Sigmoid colon (tissue), 6 donors: ENCODE measurements at regions not wholly inside any gene's neighbourhood (a gene's known extent, or its start where the extent isn't known, plus 50 kb on each side); places are given as distances from the start of the nearest gene placed in this dataset.
"Not testable (repeated sequence)": the region's sequence is repeated elsewhere in the genome, so short reads cannot be mapped to it uniquely, and the experiment has no call there.

Experiments
- DNase-seq: peaks from one replicate; pipeline ENCODE4 v3.0.0-alpha.2; 2019
- H3K27ac ChIP-seq, 4 donors: fragments of 200-600 bp; sonication (generic); one replicate each; pipeline ENCODE4 v1.5.1; 2016 to 2019; ENCODE audit warnings: mild to moderate bottlenecking in 1 of 4
- H3K27me3 ChIP-seq, 3 donors: fragments of 200-600 bp; sonication (generic); one replicate each; pipeline ENCODE4 v1.5.1; 2019; ENCODE audit warnings: mild to moderate bottlenecking in 1 of 3
- H3K36me3 ChIP-seq, 4 donors: fragments of 200-600 bp; sonication (generic); one replicate each; pipeline ENCODE4 v1.5.1; 2016 to 2019
- H3K4me1 ChIP-seq, 4 donors: fragments of 200-600 bp; sonication (generic); one replicate each; pipeline ENCODE4 v1.5.1; 2017 to 2019
- H3K4me3 ChIP-seq, 4 donors: fragments of 200-600 bp; sonication (generic); one replicate each; pipeline ENCODE4 v1.5.1; 2017 to 2019; ENCODE audit warnings: mild to moderate bottlenecking in 2 of 4, moderate library complexity in 1 of 4
- H3K9me3 ChIP-seq, 4 donors: fragments of 200-600 bp in 3 of 4; sonication (generic) in 3 of 4; one replicate each; pipeline versions ENCODE4 v1.5.1 to v1.6.1; 2013 to 2019
- CTCF ChIP-seq, 4 experiments: fragments of 450-650 bp in 3 of 4; fragments of 200-600 bp in 1 of 4; IDR thresholded peaks; one replicate each; pipeline ENCODE4 v1.5.1; 2016 to 2019; ENCODE audit warnings: antibody characterized with exemption in 4 of 4, mild to moderate bottlenecking in 3 of 4, moderate library complexity in 2 of 4
- EP300 ChIP-seq, 4 donors: sonication (generic); formaldehyde crosslinking; IDR thresholded peaks; one replicate each; pipeline ENCODE4 v1.6.1; 2017; ENCODE audit warnings: antibody characterized with exemption in 4 of 4
- POLR2A ChIP-seq, 2 donors: fragments of 450-650 bp; IDR thresholded peaks; one replicate each; pipeline ENCODE4 v1.6.1; 2016; ENCODE audit warnings: antibody characterized with exemption in 2 of 2, mild to moderate bottlenecking in 2 of 2, moderate library complexity in 2 of 2
- POLR2AphosphoS5 ChIP-seq, 4 donors: sonication (generic); formaldehyde crosslinking; IDR thresholded peaks; one replicate each; pipeline ENCODE4 v1.6.1; 2017; ENCODE audit warnings: antibody characterized with exemption in 4 of 4
- WGBS, 2 donors: extraction: QIAGEN DNeasy Blood & Tissue Kit; methylation state at CpG; one replicate each; pipeline ENCODE4 v1.1.7; 2013; 5-methylcytosine and 5-hydroxymethylcytosine counted together
- intact Hi-C: fragments of 100-400 bp; cut with DNase I; formaldehyde crosslinking; loops from one replicate; pipeline ENCODE4 v1.15.1; 2023
- donor health status: healthy with polysubstance abuse.
- donor health status: healthy.

DNA sequence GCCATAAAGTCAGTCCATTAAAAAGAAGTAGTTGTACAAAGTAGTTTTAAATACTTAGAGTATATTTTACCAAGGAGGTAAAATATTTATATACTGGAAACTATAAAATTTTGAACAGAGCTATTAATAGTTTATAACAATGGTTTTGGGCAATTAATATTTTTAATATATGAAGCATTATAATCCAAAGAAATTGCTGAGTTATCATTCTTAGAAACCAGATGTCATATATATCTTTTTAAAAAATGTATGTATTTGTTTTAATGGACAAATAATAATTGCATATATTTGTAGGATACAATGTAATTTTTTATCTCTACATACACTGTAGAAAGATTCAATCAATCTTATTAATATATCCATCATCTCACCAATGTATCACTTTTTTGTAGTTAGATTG is 207.8 kb downstream of the CXXC4 start:
- TF ChIP-seq CTCF (IDR thresholded peaks at IDR 0.05) (no peak), POLR2AphosphoS5 (IDR thresholded peaks at IDR 0.05) (no peak), POLR2A (IDR thresholded peaks at IDR 0.05) (no peak), EP300 (IDR thresholded peaks at IDR 0.05) (no peak)
- intact Hi-C loops, result no loop called here
- no peaks in the 10 kb centered on the region for H3K9me3 ChIP-seq
- no peaks in the 10 kb centered on the region for H3K36me3 ChIP-seq
- no peak for DNase-seq
- H3K27me3 ChIP-seq, result no peaks in the 10 kb centered on the region
- H3K4me3 ChIP-seq, result no peak overlapping the region
- H3K4me1 ChIP-seq, result no peaks in the 10 kb centered on the region
- H3K27ac ChIP-seq, result no peak overlapping the region

DNA sequence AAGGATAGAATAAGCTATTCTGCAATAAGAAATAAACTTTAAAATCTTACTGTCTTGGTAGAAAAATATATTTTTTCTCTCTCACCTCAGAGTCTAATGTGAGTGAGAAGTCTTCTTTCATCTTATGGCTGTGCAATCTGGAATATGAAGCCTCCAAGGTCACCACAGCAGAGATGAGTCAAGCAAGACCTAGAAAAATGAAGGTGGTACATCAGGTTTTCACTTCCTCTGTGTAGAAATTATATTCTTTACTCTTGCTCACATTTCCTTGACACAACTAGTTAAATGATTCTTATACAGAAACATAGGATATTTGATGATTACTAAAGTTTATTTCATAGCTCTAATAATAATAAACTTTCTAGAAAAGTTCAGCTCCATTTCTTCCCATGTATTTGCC is 211.4 kb downstream of the CXXC4 start:
- TF ChIP-seq POLR2AphosphoS5 (IDR thresholded peaks at IDR 0.05), result no peak
- TF ChIP-seq CTCF (IDR thresholded peaks at IDR 0.05), result no peak
- TF ChIP-seq POLR2A (IDR thresholded peaks at IDR 0.05), result no peak
- no peak for TF ChIP-seq EP300 (IDR thresholded peaks at IDR 0.05)

GRCh38 chr4:104279744-104280143 is 214.9 kb downstream of the CXXC4 start:
- Histone ChIP-seq H3K27ac (no peak overlapping the region), H3K9me3 (no peaks in the 10 kb centered on the region), H3K27me3 (no peaks in the 10 kb centered on the region), H3K4me1 (no peaks in the 10 kb centered on the region), H3K36me3 (no peaks in the 10 kb centered on the region), H3K4me3 (no peak overlapping the region)
- intact Hi-C loops, result no loop called here
- TF ChIP-seq EP300 (IDR thresholded peaks at IDR 0.05) (no peak), POLR2A (IDR thresholded peaks at IDR 0.05) (no peak), POLR2AphosphoS5 (IDR thresholded peaks at IDR 0.05) (no peak), CTCF (IDR thresholded peaks at IDR 0.05) (no peak)
- WGBS, 2 donors, result 72 to 77% methylated on average over 5 of the region's 5 CpGs
- DNase-seq, result no peak

More for the DNA sequence above, 211.4 kb downstream of the CXXC4 start:
- H3K27me3 ChIP-seq, result no peaks in the 10 kb centered on the region
- no peaks in the 10 kb centered on the region for H3K9me3 ChIP-seq
- no peaks in the 10 kb centered on the region for H3K36me3 ChIP-seq
- H3K4me1 ChIP-seq, result no peaks in the 10 kb centered on the region
- no peak overlapping the region for H3K27ac ChIP-seq
- H3K4me3 ChIP-seq, result no peak overlapping the region
- intact Hi-C loops, result no loop called here
- no peak for DNase-seq

DNA sequence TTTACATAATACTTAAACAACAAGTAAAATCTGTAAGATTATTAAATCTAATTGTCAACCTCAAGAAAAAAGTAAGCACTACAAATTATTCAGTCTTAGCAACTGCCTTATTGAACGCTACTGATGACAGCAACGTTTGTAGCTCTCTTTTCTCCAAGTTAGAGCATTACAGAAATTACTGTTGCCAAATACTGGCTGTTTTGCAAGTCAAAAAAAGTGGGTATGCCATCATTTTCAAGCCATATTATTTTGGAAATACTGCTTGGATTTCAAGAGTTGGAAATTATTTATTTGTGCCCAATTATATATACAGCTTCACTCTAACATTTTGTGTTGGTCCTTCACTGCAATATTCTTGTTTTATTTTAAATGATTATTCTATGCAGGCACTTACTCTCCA is 221.7 kb downstream of the CXXC4 start:
- Histone ChIP-seq H3K4me1 (no peaks in the 10 kb centered on the region), H3K27me3 (no peaks in the 10 kb centered on the region), H3K27ac (no peak overlapping the region), H3K36me3 (no peaks in the 10 kb centered on the region), H3K9me3 (no peaks in the 10 kb centered on the region), H3K4me3 (no peak overlapping the region)
- no peak for DNase-seq
- 70 to 79% methylated on average over 2 of the region's 2 CpGs for WGBS, 2 donors
- no peak for TF ChIP-seq EP300 (IDR thresholded peaks at IDR 0.05)
- no peak for TF ChIP-seq POLR2A (IDR thresholded peaks at IDR 0.05)
- TF ChIP-seq POLR2AphosphoS5 (IDR thresholded peaks at IDR 0.05), result no peak
- no peak for TF ChIP-seq CTCF (IDR thresholded peaks at IDR 0.05)
- intact Hi-C loops, result no loop called here

GRCh38 chr4:104269603-104270002 is 225.1 kb downstream of the CXXC4 start:
- WGBS, 2 donors, result 95 to 96% methylated on average over 5 of the region's 5 CpGs
- H3K4me3 ChIP-seq, H3K9me3 ChIP-seq, H3K4me1 ChIP-seq, H3K27ac ChIP-seq, DNase-seq, H3K27me3 ChIP-seq, intact Hi-C loops, H3K36me3 ChIP-seq: not testable (repeated sequence)
